Cerebellar nuclear complex (tissue), 1 donor: ENCODE measurements at regions not wholly inside any gene's neighbourhood (a gene's known extent, or its start where the extent isn't known, plus 50 kb on each side); places are given as distances from the start of the nearest gene placed in this dataset.

Experiments
- DNase-seq, 2 experiments: peaks; one replicate each; lab custom pipeline; 2025; lab: John Stamatoyannopoulos, UW

DNA sequence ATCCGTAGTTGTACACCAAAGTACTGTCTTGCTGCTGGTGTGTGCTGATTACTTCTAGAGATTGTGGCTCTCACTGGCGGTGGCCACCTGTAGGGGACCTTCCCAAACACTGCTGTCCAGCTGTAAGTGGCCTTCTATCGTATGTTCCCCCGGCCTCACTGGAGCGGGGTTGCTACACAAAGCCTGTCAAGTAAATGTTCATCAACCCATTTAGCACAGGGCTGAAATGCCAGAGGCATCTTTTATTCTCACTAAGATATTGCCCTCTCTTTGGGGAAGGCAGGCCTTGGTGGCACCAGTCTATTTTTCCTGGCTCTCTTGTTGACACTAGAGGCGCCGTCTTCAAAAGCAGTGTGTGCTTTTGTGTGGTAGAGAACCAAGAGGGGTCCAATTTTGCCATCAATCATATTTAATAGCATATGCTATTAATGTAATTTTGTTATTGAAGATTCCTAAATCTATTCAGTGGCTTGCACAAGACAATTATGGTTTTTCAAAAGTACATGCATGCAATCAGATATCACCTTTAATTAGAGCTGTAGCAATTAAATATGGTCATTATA, 514.4 kb upstream of the SALL1 start:
- DNase-seq, result no peak

DNA sequence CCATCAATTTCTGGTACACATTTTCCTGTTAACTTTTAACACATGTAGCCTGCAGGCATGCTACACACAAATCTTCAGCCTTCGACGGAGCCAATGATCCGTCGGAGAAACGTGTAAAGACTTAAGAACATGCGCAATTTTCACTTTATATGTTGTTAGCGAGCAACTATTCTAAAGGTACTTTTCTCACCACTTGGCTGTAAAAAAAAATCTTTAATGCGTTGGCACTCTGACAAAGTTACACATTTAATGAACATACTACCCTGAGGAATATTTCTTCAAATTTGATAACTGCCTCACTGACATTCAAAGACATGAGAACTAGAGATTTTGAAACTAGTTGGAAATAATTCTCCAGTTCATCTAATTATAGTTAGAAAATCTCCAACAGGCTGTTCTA, 507.5 kb upstream of the SALL1 start:
- DNase-seq, result no peak

DNA sequence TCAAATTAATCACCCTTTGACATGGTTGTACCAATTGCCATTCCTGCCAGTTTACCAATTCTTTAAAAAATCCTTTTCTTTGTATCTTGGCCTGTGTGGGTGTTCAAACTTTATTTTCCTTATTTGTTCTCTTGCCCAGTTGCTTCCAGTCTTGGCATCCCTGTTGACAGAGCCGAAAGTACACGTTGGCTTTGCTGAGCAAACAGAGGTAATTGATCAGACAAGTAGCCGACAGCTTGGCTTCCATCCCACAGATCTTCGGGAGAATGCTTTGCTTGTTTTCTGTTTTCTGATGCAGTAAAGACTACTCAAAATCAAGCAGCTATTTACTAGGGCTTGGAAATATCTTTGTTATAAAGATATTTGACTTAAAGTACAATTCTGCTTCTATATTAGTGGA, 506.8 kb upstream of the SALL1 start:
- no peak for DNase-seq

DNA sequence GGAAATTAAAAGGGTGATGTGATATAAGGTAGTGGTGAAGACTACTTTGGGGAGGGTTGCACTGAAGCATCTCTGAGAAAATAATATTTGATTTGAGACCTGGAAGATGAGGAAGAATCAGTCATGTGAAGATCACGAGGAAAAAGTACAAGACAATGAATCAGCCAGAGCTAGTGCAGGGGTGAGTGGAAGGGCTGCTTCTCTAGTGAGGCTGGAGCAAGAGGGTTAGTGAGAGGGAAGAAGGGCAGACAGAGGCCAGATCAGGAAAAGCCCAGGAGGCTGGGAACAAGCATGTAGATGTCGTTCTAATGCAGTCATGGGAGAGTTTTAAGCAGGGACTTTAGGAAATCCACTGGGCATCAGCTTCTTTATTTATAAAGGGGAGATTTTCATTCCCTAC, 504.2 kb upstream of the SALL1 start:
- DNase-seq, result no peak

DNA sequence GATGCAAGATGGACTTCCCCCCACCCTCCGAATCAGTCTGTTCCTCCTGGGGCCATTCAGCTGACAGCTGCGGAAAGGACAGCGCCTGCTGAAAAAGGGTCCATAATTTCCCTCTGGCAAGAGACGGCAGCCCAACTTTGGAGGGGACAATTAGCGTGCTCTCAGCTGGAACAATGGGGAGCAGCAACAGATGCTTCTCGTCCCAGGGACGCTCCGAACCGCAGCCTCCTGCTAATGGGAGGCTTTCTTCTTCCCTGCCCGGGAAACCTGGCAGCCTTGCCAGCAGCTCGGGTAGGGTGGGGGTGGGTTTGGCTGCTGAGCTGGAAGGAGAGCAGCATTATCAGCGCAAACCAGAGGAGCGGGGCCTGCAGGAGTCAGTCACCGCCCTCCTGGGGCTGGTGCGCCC, 500.0 kb upstream of the SALL1 start:
- DNase-seq, result no peak

DNA sequence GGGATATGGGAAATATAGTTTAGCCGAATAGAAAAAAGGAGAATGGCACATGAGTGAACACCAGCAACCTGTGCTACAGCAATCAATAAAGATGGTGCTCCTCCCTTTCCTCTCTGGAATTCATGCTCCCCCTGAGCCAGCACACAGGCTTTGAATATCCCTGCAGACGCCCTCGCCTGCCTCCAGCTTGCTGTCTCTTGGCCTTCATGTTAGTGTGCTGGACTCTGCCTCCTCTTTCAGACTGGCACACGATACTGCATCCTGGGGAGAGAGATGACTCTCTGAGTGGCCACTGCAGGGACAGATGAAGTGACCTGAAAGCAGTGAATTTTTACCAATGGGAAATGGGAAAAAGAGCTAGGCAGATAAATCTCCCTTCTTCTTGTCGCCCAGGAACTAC, 498.6 kb upstream of the SALL1 start:
- no peak for DNase-seq

DNA sequence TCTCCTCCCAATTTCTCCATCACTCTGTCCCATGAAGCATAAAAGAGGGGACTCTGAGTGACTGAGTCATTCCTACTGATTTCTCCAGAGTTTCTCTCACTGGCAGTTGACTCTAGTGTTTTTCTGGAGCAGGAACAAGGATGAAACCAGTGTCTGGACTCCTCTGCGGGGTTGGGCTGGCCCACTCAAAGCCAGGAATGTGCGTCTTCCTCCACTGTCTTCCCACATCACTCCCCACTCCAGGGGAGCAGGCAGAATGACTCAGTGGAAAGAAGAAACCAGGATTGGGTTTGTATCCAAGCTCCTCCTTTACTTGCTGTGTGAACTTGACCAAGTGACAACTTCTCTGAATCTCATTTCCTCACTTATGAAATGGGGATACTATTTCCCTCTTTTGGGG, 497.5 kb upstream of the SALL1 start:
- DNase-seq, result no peak

DNA sequence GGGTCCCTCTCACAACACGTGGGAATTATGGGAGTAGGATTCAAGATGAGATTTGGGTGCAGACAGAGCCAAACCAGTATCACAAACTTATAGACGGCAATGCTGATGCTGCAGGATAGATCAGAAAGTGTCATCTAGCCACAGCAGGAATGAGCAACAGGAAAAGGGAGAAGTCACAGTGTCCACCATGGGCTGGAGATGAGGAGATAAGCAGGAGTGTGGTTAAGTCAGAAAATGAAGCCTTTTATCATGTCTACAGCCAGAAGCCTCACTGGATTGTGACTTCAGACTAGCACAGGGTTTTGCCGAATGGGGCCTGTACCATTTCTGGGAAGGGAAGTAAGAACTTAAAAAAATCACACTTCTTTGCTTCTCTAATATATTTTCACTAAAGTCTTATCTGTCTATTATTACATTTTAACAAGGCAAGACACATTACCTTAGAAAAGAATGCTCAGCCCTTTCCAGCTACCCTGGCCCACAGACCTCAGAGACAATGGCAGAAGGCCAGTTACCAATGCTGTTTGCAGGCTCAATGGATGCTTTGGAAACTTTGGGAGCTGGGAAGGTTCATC, 490.2 kb upstream of the SALL1 start:
- DNase-seq, result no peak

DNA sequence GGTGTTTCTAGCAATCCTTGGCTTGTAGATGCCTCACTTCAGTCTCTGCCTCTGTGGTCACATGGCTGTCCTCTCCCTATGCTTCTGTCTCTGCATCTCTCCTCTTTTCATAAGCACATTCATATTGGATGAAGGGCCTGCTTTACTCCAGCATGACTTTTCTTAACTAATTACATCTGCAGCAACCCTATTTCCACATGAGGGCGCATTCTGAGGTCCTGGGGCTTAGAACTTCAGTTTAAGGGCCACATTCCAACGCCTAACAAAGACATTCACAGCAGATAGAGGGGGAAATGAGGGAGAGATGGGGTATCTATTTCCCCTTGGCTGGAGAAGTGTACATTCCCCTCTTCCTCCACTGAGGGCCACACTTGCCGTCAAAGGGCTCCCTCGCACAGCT, 489.1 kb upstream of the SALL1 start:
- no peak for DNase-seq

DNA sequence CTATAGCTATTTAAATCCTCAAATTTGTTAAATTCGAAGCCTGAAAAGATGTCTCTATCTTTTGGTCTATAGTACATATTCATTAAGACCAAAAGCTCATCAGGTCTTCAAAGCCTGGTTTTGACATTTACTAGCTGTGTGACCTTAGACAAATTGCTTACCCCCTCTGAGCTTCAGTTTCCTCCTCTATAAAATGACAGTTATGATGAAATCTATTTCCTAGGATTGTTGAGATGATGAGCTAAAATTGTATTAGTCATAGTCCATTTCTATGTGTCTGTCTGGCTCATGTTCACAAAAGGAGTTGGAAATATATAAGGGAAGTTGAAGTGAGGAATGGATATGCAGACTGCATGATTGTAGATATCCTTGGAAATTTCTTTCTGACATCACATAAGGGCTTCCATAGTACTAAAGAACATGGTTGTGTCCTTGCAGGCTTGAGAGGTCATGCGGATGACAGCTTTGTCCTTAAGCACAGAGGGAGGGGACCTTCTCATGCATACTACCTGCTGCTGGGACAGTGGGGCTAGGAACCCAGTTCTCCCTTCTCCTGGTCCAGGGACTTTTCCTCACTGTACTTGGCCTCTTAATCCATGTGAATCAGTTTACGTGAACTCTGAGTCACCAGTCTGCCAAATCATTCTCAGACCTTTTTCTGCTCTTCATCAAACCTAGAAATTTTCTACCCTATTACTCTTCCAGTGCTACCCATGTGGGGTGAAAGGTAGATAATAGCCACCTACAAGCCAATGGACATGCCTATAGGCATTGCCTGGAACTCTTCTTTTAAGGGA, 487.5 kb upstream of the SALL1 start:
- DNase-seq, result no peak

DNA sequence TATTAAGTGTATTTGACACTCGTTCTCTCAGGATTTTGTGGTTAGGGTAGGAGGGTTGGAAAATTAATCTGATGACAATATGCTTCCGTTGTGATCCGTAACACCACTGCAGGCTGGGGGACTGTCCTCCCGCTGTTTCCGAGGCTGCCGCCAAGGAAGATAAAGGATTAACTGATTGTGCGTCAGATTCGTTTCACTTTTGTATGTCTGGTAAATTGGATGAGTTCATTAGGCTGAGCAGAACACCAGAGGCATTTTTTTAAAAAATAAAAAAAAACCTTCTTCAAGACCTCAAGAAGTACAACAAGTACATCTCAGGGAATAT, 486.7 kb upstream of the SALL1 start:
- no peak for DNase-seq

DNA sequence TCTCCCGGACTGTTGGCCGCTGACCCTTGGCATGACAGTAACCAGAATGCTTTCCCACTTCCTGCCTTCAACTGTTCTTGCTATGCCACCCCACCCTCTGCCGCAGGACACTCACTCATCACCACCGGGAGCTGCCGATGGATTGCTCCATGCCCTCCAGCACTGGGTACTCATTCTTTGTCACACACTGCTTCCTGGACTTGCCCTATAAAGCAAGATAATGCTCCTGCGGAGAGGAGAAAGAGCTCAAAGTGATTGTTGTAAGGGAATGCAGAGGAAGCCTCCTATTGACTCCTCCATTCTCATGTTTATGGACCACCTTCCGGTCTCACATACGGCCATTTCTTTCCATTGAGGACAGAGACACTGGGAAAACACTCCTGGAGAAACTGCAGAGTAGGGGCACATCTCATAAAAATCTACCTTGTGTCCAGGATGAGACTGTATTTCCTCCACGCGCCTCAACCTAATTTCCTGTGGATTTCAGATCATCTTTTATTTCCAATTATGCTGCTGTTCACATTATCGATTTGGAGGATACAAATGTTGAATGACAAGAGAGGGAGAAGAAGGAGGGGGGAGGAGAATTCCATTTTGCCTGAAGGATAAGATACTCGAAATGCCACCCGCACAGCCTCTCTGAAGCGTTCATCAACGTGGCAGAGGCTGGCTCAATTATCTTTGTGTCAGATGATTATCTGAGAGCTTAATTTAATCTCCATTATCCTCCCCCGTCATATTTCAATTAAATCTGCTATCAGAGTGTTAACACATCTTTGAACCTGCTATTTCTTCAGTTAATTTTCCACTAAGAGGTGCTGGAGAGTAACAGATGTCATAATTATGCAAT, 486.1 kb upstream of the SALL1 start:
- DNase-seq, result no peak

DNA sequence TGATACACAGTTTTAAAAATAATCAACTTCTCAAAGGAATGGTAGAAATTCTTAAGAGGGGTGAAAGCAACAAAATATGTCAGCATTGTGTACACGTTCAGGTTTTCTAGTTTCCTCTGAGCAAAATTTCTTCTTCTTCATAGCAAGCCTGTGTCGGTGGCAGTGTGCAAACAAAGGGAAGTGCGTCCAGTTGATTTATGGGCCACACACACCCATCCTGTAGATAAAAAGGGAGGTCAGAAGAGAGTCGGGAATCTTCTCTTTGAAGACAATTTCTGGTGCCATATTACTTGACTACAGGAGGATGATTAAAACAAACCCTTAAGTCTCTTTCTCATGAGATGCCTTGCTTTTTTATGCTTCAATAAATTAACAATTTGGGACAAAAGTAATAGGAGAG, 484.1 kb upstream of the SALL1 start:
- DNase-seq, result no peak

DNA sequence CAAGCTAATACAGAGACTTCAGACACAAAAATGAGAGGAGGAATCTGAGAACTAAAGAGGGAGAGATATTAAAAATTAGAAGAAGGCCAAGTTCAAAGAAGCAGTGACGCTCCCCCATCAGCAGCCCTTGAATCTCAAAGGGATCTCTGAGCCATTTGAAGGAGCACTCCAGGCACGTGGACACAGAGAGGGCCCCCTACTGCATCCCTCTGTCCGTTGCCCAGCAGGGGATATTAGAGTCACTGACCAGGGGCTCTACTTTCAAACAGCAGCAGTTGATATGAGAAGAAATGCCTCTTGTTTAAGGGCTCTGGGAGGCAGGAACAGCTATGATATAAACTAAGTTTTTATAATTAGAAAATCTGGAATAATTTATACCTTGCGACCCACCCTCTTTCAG, 479.0 kb upstream of the SALL1 start:
- no peak for DNase-seq

DNA sequence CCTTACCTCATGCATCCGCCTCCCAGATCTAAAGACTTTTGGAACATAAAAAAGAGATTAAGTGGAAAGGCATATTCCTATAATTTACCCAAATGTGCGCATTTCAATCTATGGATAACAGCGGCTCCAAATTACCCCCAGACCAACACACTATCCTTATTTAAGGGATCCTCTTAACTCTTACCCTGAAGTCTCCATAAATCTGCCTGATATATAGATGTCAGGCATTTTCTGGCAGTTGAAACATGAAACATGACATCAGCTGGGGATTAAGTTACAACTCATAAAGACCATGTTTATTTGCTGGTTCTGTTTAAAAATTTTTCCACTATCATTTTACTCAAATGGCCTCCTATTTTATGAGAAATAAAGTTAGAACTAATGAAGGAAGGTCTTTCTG, 478.5 kb upstream of the SALL1 start:
- DNase-seq, result no peak

DNA sequence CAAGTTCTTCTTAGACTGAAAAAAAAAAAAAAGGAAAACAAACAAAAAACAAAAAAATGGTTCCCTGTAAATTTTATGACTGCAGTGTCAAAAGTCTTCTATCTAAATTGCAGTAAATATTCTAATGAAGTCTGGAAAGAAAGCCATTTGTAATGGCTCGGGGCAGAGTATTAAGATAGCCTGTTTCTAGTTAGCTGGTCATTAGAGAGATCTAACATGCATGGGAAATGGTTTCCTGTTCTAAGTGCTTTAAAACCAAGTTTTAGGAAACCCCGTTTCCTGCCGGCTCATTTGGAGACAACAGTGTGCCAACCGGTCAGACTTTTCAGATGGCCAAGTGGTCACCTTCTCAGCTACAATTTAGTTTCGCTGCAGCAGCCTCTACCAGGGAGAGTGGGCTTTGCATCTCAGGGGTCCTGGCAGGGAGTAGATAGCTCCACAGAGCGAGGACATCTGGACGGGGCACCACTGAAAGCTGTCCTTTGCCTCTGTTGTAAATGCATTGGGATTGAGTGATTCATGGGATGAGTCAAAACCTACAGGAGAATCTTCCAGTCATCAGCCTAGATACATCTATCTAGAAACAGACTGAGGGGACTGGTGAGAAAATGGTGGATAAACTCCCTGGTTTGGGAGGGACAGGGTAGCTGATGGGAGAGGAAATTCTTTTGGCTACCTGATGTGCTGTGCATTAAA, 473.2 kb upstream of the SALL1 start:
- no peak for DNase-seq

DNA sequence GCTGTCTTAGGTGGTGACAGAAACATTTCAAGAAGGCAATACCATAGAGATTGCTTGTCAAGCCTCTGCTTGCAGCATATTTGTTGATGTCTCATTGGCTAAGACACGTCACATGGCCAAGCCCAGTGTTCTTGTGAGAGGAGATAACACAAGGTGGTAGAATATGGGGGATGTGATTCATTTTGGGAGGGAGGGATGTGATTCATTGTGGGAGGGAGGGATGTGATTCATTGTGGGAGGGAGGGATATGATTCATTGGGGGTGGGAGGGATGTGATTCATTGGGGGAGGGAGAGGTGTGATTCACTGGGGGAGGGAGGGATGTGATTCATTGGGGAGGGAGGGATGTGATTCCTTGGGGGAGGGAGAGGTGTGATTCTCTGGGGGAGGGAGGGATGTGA, 470.5 kb upstream of the SALL1 start:
- DNase-seq, result no peak

DNA sequence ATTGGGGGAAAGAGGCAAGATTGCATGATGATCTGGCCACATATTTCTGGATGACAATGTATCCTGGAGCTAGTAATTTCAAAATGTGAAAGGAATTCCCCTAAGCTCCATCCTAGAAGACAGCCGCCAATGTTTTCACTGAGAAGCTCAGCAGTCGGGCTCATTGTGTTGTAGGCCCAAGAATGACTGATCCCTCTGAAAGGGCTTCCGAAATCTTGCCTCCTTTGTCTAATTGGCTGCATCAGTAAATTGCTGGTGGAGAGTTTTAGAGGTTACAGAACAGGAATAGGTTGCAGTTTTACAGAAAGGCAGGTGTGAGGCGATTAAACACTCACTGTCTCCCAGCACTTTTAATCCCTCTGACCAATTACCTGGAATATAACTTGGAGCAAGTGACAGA, 464.1 kb upstream of the SALL1 start:
- no peak for DNase-seq

DNA sequence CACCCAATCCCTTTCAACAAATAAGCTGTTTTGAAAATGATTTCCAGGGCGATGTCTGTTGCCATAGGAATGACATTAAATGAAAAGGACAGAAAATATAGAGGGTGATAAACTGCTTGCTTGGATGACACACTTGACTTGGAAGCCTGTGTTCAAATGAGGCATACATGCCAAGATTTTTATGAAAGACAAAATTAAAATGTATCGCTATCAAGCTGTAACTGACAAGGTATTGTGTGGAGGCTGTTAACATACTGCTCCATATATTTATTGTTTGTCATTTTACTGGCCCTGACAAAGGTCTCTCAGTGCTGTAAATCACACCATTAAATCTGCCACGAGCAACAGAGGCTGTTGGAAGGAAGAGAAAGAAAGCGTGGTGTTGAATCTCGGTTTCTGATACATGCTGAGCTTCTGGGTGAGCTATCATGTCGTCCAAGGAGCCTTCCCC, 456.2 kb upstream of the SALL1 start:
- no peak for DNase-seq

DNA sequence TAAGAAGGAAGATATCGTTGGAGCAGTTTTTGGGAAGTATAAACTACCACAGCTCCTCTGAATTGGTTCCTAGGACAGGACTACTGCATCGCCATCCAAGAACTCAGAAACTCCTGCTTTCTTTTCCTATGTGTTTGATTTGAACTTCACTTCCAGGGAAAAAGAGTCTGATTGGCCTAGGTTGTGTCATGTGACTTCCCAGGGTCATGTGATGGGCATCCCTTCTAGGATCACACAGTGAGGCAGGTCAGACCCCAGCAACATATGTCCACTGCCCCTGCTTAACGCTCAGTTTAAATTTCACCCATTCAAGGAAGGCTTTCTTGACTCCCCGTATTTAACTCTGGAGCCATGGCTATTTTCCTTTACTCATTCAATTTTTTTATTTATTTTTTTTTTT, 445.2 kb upstream of the SALL1 start:
- no peak for DNase-seq

DNA sequence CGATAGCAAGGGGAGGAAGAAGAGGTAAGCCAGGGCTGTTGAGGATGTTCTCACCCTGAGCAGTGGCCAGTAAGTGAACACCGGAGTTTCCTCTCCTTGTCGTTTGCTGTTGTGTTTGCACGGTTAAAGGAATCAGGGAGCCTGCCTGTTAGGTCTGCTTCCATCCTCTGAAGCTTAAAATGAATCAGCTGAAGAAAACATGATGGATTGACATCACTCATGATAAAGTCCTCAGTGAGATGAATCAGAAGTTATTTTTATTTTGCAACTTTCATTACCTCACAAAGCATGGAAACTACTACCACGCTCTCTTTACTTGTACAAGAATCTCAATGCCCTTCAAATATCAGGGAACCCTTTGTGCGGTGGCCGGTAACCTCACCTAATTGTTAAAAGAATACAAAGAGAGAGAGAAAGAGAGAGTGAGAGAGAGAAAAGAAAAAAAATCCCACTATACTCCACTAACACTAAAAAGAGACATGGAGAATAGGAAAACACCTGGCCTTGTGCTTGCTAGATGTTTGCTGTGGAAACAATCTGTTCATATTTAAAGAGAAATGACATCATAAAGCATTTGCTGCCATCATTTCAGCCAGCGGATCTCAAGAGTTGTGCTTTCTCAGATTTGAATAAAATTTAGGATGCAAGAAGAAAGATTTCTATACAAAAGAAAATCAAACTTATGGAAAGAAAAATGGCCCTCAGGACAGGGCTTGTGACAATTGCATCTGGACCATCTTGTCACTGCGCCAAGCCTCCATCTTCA, 441.6 kb upstream of the SALL1 start:
- no peak for DNase-seq
